ENCODE measurements at regions not wholly inside any gene's neighbourhood (a gene's known extent, or its start where the extent isn't known, plus 50 kb on each side); places are given as distances from the start of the nearest gene placed in this dataset.

DNA sequence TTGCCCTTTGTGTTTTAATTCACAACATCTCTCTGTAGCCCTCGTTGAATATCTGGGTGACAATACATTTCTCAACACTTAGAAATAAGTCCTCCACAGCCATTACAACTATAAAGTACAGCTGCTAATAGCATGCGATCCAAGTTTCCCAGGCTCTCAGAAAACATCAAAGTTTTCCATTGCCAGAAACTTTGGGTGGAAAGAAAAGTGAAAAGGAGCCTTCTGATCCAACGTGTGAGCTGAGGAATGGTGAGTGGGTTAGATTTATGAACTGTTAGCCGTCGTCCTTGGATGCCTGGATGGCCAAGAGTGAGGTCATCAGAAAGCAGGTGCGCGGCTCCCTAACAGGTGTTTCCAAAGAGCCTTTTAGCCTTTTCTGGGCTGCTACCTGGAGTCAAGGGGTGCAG lies 258.0 kb downstream of the PMP22 start:
- TF ChIP-seq EP300 (IDR thresholded peaks at IDR 0.05): no peak
- TF ChIP-seq POLR2AphosphoS5 (IDR thresholded peaks at IDR 0.05): no peak
- TF ChIP-seq, protein P1, sequence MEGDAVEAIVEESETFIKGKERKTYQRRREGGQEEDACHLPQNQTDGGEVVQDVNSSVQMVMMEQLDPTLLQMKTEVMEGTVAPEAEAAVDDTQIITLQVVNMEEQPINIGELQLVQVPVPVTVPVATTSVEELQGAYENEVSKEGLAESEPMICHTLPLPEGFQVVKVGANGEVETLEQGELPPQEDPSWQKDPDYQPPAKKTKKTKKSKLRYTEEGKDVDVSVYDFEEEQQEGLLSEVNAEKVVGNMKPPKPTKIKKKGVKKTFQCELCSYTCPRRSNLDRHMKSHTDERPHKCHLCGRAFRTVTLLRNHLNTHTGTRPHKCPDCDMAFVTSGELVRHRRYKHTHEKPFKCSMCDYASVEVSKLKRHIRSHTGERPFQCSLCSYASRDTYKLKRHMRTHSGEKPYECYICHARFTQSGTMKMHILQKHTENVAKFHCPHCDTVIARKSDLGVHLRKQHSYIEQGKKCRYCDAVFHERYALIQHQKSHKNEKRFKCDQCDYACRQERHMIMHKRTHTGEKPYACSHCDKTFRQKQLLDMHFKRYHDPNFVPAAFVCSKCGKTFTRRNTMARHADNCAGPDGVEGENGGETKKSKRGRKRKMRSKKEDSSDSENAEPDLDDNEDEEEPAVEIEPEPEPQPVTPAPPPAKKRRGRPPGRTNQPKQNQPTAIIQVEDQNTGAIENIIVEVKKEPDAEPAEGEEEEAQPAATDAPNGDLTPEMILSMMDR (IDR thresholded peaks at IDR 0.05): no peak
- no peak for TF ChIP-seq POLR2A (IDR thresholded peaks at IDR 0.05; ENCODE audit: low read depth)

All from esophagus muscularis mucosa (tissue), 4 donors.